ENCODE measurements at regions not wholly inside any gene's neighbourhood (a gene's known extent, or its start where the extent isn't known, plus 50 kb on each side); places are given as distances from the start of the nearest gene placed in this dataset.

- DNase-seq = no peak
Observed at GRCh38 chr11:90895850-90896249, 673.0 kb upstream of the CHORDC1 start.

- no peak for DNase-seq
Observed at GRCh38 chr11:90890347-90890746, 667.5 kb upstream of the CHORDC1 start.

GRCh38 chr11:90884181-90884580 is 661.3 kb upstream of the CHORDC1 start:
- no peak for DNase-seq

- DNase-seq = no peak
Observed at GRCh38 chr11:90874986-90875385, 652.1 kb upstream of the CHORDC1 start.

- no peak for DNase-seq
Observed at GRCh38 chr11:90874281-90874680, 651.4 kb upstream of the CHORDC1 start.

- DNase-seq = no peak
Observed at GRCh38 chr11:90867416-90867815, 644.6 kb upstream of the CHORDC1 start.

GRCh38 chr11:90856790-90857189 is 633.9 kb upstream of the CHORDC1 start:
- no peak for DNase-seq

GRCh38 chr11:90855531-90855930 is 632.7 kb upstream of the CHORDC1 start:
- no peak for DNase-seq

- DNase-seq = no peak
Observed at GRCh38 chr11:90851196-90851595, 628.3 kb upstream of the CHORDC1 start.

- DNase-seq = no peak
Observed at GRCh38 chr11:90849312-90849711, 626.5 kb upstream of the CHORDC1 start.

GRCh38 chr11:90847268-90847886 is 624.5 kb upstream of the CHORDC1 start:
- DNase-seq = no peak

- no peak for DNase-seq
Observed at GRCh38 chr11:90846628-90847027, 623.8 kb upstream of the CHORDC1 start.

GRCh38 chr11:90845799-90846198 is 623.0 kb upstream of the CHORDC1 start:
- no peak for DNase-seq

GRCh38 chr11:90845126-90845525 is 622.3 kb upstream of the CHORDC1 start:
- DNase-seq = no peak

GRCh38 chr11:90844041-90844440 is 621.2 kb upstream of the CHORDC1 start:
- no peak for DNase-seq

GRCh38 chr11:90842681-90843080 is 619.8 kb upstream of the CHORDC1 start:
- no peak for DNase-seq

- DNase-seq = no peak
Observed at GRCh38 chr11:90840071-90840470, 617.2 kb upstream of the CHORDC1 start.

GRCh38 chr11:90836031-90836430 is 613.2 kb upstream of the CHORDC1 start:
- no peak for DNase-seq

GRCh38 chr11:90823446-90823845 is 600.6 kb upstream of the CHORDC1 start:
- no peak for DNase-seq

- no peak for DNase-seq
Observed at GRCh38 chr11:90822996-90823395, 600.1 kb upstream of the CHORDC1 start.

GRCh38 chr11:90818196-90818745 is 595.4 kb upstream of the CHORDC1 start:
- no peak for DNase-seq

- no peak for DNase-seq
Observed at GRCh38 chr11:90809581-90809980, 586.7 kb upstream of the CHORDC1 start.

GRCh38 chr11:90805172-90805571 is 582.3 kb upstream of the CHORDC1 start:
- DNase-seq = no peak

GRCh38 chr11:90803831-90804230 is 581.0 kb upstream of the CHORDC1 start:
- no peak for DNase-seq

- DNase-seq = no peak
Observed at GRCh38 chr11:90803366-90803765, 580.5 kb upstream of the CHORDC1 start.
